Astrocyte of the spinal cord (primary cell): ENCODE measurements at regions not wholly inside any gene's neighbourhood (a gene's known extent, or its start where the extent isn't known, plus 50 kb on each side); places are given as distances from the start of the nearest gene placed in this dataset.

Experiments used
- DNase-seq: peaks from one replicate; pipeline ENCODE4 v3.0.0; 2011; ENCODE audit warnings: low read depth, low spot score
- H3K4me3 ChIP-seq: 2 replicates; pipeline ENCODE4 v1.5.1; 2011; ENCODE audit warnings: low read depth, mild to moderate bottlenecking, low read length, moderate library complexity
- in situ Hi-C: cut with HindIII; loops from 2 replicates; pipeline ENCODE4 v1.10.0; 2017; ENCODE audit warnings: low sequenced_read_pairs
- TF ChIP-seq, protein P1 (sequence below): IDR thresholded peaks from 2 replicates; pipeline ENCODE4 v1.5.1; 2012; ENCODE audit warnings: low read depth, mild to moderate bottlenecking, low read length, inconsistent platforms

DNA sequence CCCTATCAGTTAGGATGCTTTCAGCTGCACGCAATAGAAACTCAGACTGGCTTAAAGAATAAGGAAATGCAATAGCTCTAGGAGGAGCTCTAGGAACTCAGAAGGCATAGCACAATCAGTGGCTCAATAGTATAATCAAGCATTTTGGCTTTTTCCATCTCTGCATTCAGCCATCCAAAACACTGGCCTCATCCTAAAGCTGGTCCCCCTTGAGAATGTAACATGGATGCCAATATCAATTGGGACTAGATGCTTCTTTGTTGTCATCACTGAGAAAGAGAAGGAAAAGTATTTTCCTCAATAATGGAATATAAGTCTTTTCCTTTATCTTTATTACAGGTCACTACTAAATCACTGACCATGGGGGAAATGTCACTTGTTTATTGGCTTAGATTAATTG is 509.5 kb downstream of the PLPP3 start:
- DNase-seq = no peak
- TF ChIP-seq, protein P1, sequence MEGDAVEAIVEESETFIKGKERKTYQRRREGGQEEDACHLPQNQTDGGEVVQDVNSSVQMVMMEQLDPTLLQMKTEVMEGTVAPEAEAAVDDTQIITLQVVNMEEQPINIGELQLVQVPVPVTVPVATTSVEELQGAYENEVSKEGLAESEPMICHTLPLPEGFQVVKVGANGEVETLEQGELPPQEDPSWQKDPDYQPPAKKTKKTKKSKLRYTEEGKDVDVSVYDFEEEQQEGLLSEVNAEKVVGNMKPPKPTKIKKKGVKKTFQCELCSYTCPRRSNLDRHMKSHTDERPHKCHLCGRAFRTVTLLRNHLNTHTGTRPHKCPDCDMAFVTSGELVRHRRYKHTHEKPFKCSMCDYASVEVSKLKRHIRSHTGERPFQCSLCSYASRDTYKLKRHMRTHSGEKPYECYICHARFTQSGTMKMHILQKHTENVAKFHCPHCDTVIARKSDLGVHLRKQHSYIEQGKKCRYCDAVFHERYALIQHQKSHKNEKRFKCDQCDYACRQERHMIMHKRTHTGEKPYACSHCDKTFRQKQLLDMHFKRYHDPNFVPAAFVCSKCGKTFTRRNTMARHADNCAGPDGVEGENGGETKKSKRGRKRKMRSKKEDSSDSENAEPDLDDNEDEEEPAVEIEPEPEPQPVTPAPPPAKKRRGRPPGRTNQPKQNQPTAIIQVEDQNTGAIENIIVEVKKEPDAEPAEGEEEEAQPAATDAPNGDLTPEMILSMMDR = no peak
- H3K4me3 ChIP-seq = no peak overlapping the region
- in situ Hi-C loops = no loop called here

DNA sequence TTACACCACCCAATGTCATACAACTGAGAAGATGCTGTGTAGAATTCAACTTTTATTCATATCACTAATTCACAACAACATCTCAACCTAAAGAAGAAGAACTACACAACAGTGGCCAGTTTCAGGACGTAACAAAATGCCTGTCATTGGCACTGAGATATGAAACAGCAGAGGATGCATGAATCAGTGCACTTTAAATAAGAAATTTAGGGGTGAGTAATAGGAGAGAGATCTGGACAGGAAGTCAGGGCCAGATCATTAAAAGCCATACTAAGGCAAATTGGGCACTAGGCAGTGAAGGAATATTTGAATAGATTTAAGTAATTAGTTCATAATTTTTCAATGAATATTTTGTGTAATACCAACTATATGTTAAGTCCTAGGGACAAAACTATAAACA is 510.5 kb downstream of the PLPP3 start:
- DNase-seq = peak; percentile 46

DNA sequence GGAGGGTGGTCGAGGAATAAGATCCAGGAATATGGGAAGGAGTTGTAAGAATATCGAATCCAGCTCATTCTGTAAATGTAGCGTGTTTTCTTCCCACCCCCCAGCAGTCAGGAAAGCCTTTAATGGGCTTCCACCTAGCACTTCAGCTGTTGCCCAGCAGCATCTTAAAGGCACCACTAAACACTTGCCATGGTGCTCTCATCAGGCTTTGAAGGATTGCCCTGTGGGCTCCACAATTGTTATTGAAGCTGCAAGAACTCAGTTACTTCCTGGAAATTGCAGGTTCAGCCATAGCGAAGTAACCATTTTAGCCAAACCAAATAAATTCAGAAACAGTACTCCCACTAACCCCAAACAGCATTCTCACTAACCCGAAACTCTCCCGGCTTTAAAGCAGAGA is 511.2 kb downstream of the PLPP3 start:
- TF ChIP-seq, protein P1 = no peak

More for the DNA sequence above, 510.5 kb downstream of the PLPP3 start:
- TF ChIP-seq, protein P1 = no peak
- no peak overlapping the region for H3K4me3 ChIP-seq
- in situ Hi-C loops = no loop called here

DNA sequence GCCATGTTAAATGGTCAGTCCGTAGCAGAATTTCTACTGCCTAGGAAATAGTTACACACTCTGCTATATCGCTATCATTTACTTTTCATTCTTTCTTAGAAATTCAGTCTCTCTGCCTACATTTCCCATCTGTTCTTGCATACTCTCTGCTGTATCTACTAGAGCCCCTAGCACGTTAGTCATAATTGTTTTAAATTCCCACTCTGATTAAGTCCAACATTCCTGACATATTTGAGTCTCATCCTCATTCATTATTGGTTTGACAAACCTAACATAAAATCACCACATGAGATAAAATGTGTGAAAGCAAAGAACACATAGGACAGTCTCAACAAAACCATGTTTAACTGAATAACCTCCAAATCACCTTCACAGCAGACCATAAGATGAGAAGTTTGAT is 513.6 kb downstream of the PLPP3 start:
- TF ChIP-seq, protein P1 = no peak
- no peak for DNase-seq
- in situ Hi-C loops = no loop called here
- no peak overlapping the region for H3K4me3 ChIP-seq

More for the DNA sequence above, 511.2 kb downstream of the PLPP3 start:
- H3K4me3 ChIP-seq = no peak overlapping the region
- peak; percentile 84 for DNase-seq
- in situ Hi-C loops = no loop called here

DNA sequence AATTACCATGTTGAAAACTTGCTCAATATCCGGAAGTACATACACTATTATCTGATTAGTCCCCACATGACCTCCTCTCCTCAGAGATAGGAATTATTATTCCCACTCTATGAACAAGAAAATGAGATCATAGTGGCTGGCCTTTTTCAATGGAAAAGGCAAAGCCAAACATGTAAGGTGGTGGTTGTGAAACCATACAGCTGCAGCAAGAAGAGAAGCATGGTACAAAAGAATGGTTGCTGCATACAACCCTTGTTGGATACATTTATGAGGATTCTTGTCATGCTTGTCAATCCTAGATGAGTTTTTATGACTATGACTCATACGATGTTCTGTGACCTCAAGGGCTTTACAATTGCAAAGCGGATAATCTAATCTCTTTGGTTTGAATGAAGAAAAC is 514.7 kb downstream of the PLPP3 start:
- TF ChIP-seq, protein P1 = no peak
- peak; percentile 33 for DNase-seq
- in situ Hi-C loops = no loop called here
- no peak overlapping the region for H3K4me3 ChIP-seq

DNA sequence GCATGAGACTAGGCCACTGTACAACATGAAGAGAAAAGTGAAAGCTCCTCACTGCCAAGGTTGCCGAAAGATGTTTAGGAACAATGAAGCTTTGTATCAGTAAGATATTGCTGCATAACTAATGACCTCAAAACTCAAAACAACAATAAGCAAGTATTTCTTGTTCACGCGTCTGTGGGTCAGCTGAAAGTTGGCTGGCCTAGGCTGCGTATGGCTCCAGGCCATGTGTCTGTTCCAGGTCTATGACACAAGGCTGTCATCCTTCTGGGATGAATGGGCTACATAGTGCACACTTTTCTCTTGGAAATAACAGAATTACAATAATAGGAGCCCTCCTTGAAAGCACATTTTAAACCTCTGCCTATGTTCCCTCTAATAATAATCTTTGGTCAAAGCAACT is 515.9 kb downstream of the PLPP3 start:
- TF ChIP-seq, protein P1 = no peak
- DNase-seq = no peak
- in situ Hi-C loops = no loop called here
- H3K4me3 ChIP-seq = no peak overlapping the region

DNA sequence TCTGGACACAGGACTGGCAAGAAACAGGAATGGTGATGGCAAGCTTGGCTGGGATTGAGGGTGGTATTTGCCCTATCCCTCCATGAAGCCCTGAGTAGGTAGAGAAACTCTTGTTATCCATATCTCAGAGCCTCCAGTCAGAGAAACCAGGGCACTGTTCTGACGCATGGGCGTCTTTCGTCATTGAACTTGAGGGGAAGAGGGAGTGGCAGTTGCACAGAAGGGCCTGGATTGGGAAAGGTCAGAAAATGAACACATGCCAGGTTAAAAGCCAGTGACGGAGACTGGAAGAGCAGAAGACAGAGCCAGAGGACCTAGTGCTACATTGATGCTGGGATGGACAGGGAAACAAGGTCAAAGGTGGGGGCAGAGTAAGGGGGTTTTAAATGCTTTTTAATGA is 516.7 kb downstream of the PLPP3 start:
- in situ Hi-C loops = no loop called here
- DNase-seq = no peak
- TF ChIP-seq, protein P1 = no peak
- no peak overlapping the region for H3K4me3 ChIP-seq
